ENCODE measurements at regions not wholly inside any gene's neighbourhood (a gene's known extent, or its start where the extent isn't known, plus 50 kb on each side); places are given as distances from the start of the nearest gene placed in this dataset.

DNA sequence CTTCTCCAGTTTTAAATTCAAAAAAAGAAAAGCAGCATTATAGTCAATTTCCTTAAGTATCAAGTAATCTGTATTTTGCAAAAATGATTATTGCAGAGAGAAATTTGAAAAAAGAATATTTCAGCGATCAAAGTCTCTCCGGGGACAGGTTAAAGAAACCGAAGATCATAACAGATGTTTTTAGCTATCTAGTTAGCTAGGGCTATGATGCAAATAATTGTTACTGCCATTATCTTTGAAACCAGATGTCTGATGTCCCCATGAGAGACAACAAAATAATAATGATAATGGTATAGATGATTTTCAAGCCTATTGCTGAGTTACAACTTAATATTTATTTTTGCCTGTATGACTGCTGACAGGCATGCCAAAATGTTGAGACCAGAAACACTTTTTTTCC lies 1326.0 kb downstream of the PLA2G4A start:
- Histone ChIP-seq H3K27me3 (replicated peaks in 1 of 7) (no peaks in the 10 kb centered on the region), H3K9me3 (no peaks in the 10 kb centered on the region), H3K4me3 (no peak overlapping the region), H3K27ac (no peak overlapping the region), H3K36me3 (no peaks in the 10 kb centered on the region), H3K4me1 (no peaks in the 10 kb centered on the region)
- intact Hi-C loops (cut with DNase I; ENCODE audit: low total_unique reads) = no loop called here
- TF ChIP-seq POLR2AphosphoS5 (IDR thresholded peaks at IDR 0.05) (no peak), POLR2A (IDR thresholded peaks at IDR 0.05) (no peak)
- WGBS, 5 donors = 74 to 94% (median 79%) methylated on average over 3 of the region's 3 CpGs
- DNase-seq = no peak

GRCh38 chr1:188155261-188155660 lies 1326.5 kb downstream of the PLA2G4A start:
- intact Hi-C loops (cut with DNase I; ENCODE audit: low total_unique reads) = no loop called here
- no peaks in the 10 kb centered on the region for H3K27me3 ChIP-seq (replicated peaks in 1 of 7)
- no peak for DNase-seq
- H3K4me1 ChIP-seq = no peaks in the 10 kb centered on the region
- TF ChIP-seq CTCF (IDR thresholded peaks at IDR 0.05 in 8 of 11, conservative IDR thresholded peaks at IDR 0.05 in 3 of 11) (no peak), POLR2AphosphoS5 (IDR thresholded peaks at IDR 0.05) (no peak), POLR2A (IDR thresholded peaks at IDR 0.05) (no peak)
- no peaks in the 10 kb centered on the region for H3K9me3 ChIP-seq
- no peaks in the 10 kb centered on the region for H3K36me3 ChIP-seq
- no peak overlapping the region for H3K4me3 ChIP-seq
- no peak overlapping the region for H3K27ac ChIP-seq

DNA sequence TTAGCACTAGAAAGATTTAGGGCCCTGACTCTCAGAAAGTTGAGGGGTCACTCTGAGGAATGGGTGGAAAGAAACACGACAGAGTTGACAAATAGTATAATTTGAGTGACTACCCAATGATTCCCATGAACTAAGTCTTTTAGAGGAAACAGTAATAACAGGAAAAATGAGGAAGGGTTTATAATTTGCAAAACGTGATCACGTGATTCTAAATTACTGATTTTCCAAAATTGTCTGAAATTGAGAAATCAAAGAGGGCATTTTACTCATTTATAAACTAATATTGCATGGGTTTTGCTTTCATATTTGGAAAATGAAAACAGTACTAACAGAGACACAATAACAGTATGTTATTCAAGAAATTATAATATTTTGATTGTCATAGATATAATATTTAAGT lies 1335.7 kb downstream of the PLA2G4A start:
- intact Hi-C loops (cut with DNase I; ENCODE audit: low total_unique reads) = no loop called here
- 70 to 87% (median 77%) methylated on average over 3 of the region's 3 CpGs for WGBS, 5 donors
- Histone ChIP-seq H3K4me3 (no peak overlapping the region), H3K4me1 (no peaks in the 10 kb centered on the region), H3K27me3 (replicated peaks in 1 of 7) (no peaks in the 10 kb centered on the region), H3K9me3 (peaks cover 0 to 6% (median 0%) of the 10 kb centered on the region in 8 donors), H3K27ac (no peak overlapping the region), H3K36me3 (no peaks in the 10 kb centered on the region)
- TF ChIP-seq POLR2AphosphoS5 (IDR thresholded peaks at IDR 0.05) = no peak
- TF ChIP-seq CTCF (IDR thresholded peaks at IDR 0.05 in 8 of 11, conservative IDR thresholded peaks at IDR 0.05 in 3 of 11) = no peak
- no peak for TF ChIP-seq POLR2A (IDR thresholded peaks at IDR 0.05)
- no peak for DNase-seq

- intact Hi-C loops (cut with DNase I; ENCODE audit: low total_unique reads) = no loop called here
- Histone ChIP-seq H3K27ac (no peak overlapping the region), H3K9me3 (peaks cover 0 to 6% (median 0%) of the 10 kb centered on the region in 8 donors), H3K27me3 (replicated peaks in 1 of 7) (no peaks in the 10 kb centered on the region), H3K4me1 (no peaks in the 10 kb centered on the region), H3K36me3 (no peaks in the 10 kb centered on the region), H3K4me3 (no peak overlapping the region)
- TF ChIP-seq CTCF (IDR thresholded peaks at IDR 0.05 in 8 of 11, conservative IDR thresholded peaks at IDR 0.05 in 3 of 11) (no peak), POLR2AphosphoS5 (IDR thresholded peaks at IDR 0.05) (no peak), POLR2A (IDR thresholded peaks at IDR 0.05) (no peak)
- 69 to 90% (median 81%) methylated on average over 1 of the region's 1 CpG for WGBS, 5 donors
- no peak for DNase-seq
Observed at GRCh38 chr1:188166654-188167053, 1337.9 kb downstream of the PLA2G4A start.

DNA sequence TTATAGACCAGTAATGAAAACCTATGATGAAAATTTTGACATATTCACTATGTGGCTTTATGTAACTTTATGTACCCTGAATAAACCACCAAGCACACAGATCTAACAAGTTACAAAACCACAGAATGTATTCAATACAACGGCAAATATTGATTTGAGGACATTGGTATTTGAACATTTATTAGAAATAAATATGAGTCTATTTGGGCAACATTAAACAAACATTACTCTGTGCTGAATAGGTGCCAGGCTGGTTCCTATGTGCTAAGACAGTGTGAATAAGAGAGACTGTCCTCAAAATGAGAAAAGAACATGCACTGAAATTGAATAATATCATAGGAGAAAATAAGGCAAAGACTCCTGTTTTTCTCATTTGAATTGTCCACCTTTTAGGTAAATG lies 1341.2 kb downstream of the PLA2G4A start:
- 89 to 98% (median 93%) methylated on average over 1 of the region's 1 CpG for WGBS, 5 donors
- Histone ChIP-seq H3K4me1 (no peaks in the 10 kb centered on the region), H3K4me3 (no peak overlapping the region), H3K27ac (no peak overlapping the region), H3K36me3 (no peaks in the 10 kb centered on the region), H3K27me3 (replicated peaks in 1 of 7) (no peaks in the 10 kb centered on the region), H3K9me3 (no peaks in the 10 kb centered on the region)
- no peak for DNase-seq
- TF ChIP-seq POLR2A (IDR thresholded peaks at IDR 0.05) = no peak
- no peak for TF ChIP-seq CTCF (IDR thresholded peaks at IDR 0.05 in 8 of 11, conservative IDR thresholded peaks at IDR 0.05 in 3 of 11)
- TF ChIP-seq POLR2AphosphoS5 (IDR thresholded peaks at IDR 0.05) = no peak
- intact Hi-C loops (cut with DNase I; ENCODE audit: low total_unique reads) = no loop called here
